Prostate gland (tissue), 2 donors: ENCODE measurements at regions not wholly inside any gene's neighbourhood (a gene's known extent, or its start where the extent isn't known, plus 50 kb on each side); places are given as distances from the start of the nearest gene placed in this dataset.

Experiments used
- DNase-seq: peaks from one replicate; pipeline ENCODE4 v3.0.0-alpha.2; 2019; ENCODE audit warnings: low spot score
- H3K27ac ChIP-seq, 2 donors: fragments of 200-600 bp; sonication (generic); 2 replicates each; pipeline ENCODE4 v1.5.1; 2017 to 2019
- H3K27me3 ChIP-seq: fragments of 200-600 bp; sonication (generic); replicated peaks from 2 replicates; pipeline ENCODE4 v1.5.1; 2019; ENCODE audit not compliant: insufficient read depth
- H3K36me3 ChIP-seq, 2 donors: fragments of 200-600 bp; sonication (generic); 1 replicate in 1 of 2; 2 replicates in 1 of 2; pipeline versions ENCODE4 v1.5.1 to v1.8.1; 2017 to 2019
- H3K4me1 ChIP-seq: fragments of 200-600 bp; sonication (generic); replicated peaks from 2 replicates; pipeline ENCODE4 v1.5.1; 2019
- H3K4me3 ChIP-seq, 2 donors: fragments of 200-600 bp; sonication (generic); 2 replicates each; pipeline ENCODE4 v1.5.1; 2017 to 2019
- H3K9me3 ChIP-seq: fragments of 200-600 bp; sonication (generic); 2 replicates; pipeline ENCODE4 v1.5.1; 2017
- CTCF ChIP-seq, 4 experiments: fragments of 200-600 bp in 2 of 4; fragments of 450-650 bp in 2 of 4; sonication (generic) in 2 of 4; IDR thresholded peaks; 1 replicate in 3 of 4; 2 replicates in 1 of 4; pipeline ENCODE4 v1.5.1; 2016 to 2019; ENCODE audit warnings: antibody characterized with exemption in 4 of 4, mild to moderate bottlenecking in 2 of 4, moderate library complexity in 2 of 4
- POLR2A ChIP-seq: fragments of 450-650 bp; IDR thresholded peaks from one replicate; pipeline ENCODE4 v1.6.1; 2016; ENCODE audit warnings: antibody characterized with exemption, mild to moderate bottlenecking
- POLR2AphosphoS5 ChIP-seq: sonication (generic); formaldehyde crosslinking; IDR thresholded peaks from one replicate; pipeline ENCODE4 v1.6.1; 2017; ENCODE audit warnings: antibody characterized with exemption
- WGBS: methylation state at CpG from one replicate; pipeline ENCODE4 v1.1.5; 2018; 5-methylcytosine and 5-hydroxymethylcytosine counted together
- intact Hi-C: fragments of 100-400 bp; cut with DNase I; formaldehyde crosslinking; loops from one replicate; pipeline ENCODE4 v1.14.2; 2022

GRCh38 chr1:218171302-218171893, 113.7 kb upstream of the RRP15 start:
- no peak for DNase-seq

GRCh38 chr1:218182455-218182854, 102.6 kb upstream of the RRP15 start:
- TF ChIP-seq POLR2A (no peak), POLR2AphosphoS5 (no peak), CTCF (IDR thresholded peaks at IDR 0.05) (no peak)
- Histone ChIP-seq H3K4me3 (no peak overlapping the region), H3K27ac (no peak overlapping the region), H3K9me3 (no peaks in the 10 kb centered on the region), H3K27me3 (no peaks in the 10 kb centered on the region), H3K4me1 (no peaks in the 10 kb centered on the region), H3K36me3 (no peaks in the 10 kb centered on the region)
- WGBS = 74% methylated on average over 2 of the region's 2 CpGs
- no peak for DNase-seq
- intact Hi-C loops = no loop called here

More at GRCh38 chr1:218171302-218171893, 113.7 kb upstream of the RRP15 start:
- Histone ChIP-seq H3K27ac (no peak overlapping the region), H3K4me1 (no peaks in the 10 kb centered on the region), H3K36me3 (no peaks in the 10 kb centered on the region), H3K9me3 (no peaks in the 10 kb centered on the region), H3K27me3 (no peaks in the 10 kb centered on the region), H3K4me3 (no peak overlapping the region)
- intact Hi-C loops = no loop called here
- WGBS = 1% methylated on average over 4 of the region's 4 CpGs
- TF ChIP-seq POLR2A (no peak), POLR2AphosphoS5 (no peak), CTCF (IDR thresholded peaks at IDR 0.05) (peak; percentile 45 to 67 (median 63))

- intact Hi-C loops = no loop called here
- WGBS = 28% methylated on average over 3 of the region's 3 CpGs
- Histone ChIP-seq H3K9me3 (no peaks in the 10 kb centered on the region), H3K4me1 (no peaks in the 10 kb centered on the region), H3K27ac (no peak overlapping the region), H3K27me3 (no peaks in the 10 kb centered on the region), H3K36me3 (no peaks in the 10 kb centered on the region), H3K4me3 (no peak overlapping the region)
- no peak for DNase-seq
- TF ChIP-seq POLR2AphosphoS5 (no peak), POLR2A (no peak), CTCF (IDR thresholded peaks at IDR 0.05) (no peak)
Observed at GRCh38 chr1:218200979-218201378, 84.1 kb upstream of the RRP15 start.

- Histone ChIP-seq H3K36me3 (no peaks in the 10 kb centered on the region), H3K27ac (no peak overlapping the region), H3K9me3 (no peaks in the 10 kb centered on the region), H3K4me1 (no peaks in the 10 kb centered on the region), H3K27me3 (no peaks in the 10 kb centered on the region), H3K4me3 (no peak overlapping the region)
- intact Hi-C loops = no loop called here
- 66% methylated on average over 1 of the region's 1 CpG for WGBS
- TF ChIP-seq CTCF (IDR thresholded peaks at IDR 0.05) = no peak
- no peak for TF ChIP-seq POLR2A
- TF ChIP-seq POLR2AphosphoS5 = no peak
- no peak for DNase-seq
Observed at GRCh38 chr1:218201601-218202000, 83.5 kb upstream of the RRP15 start.

- Histone ChIP-seq H3K9me3 (no peaks in the 10 kb centered on the region), H3K4me1 (no peaks in the 10 kb centered on the region), H3K4me3 (no peak overlapping the region), H3K27me3 (no peaks in the 10 kb centered on the region), H3K27ac (no peak overlapping the region), H3K36me3 (no peaks in the 10 kb centered on the region)
- DNase-seq = no peak
- intact Hi-C loops = no loop called here
- TF ChIP-seq POLR2A = no peak
- no peak for TF ChIP-seq POLR2AphosphoS5
- TF ChIP-seq CTCF (IDR thresholded peaks at IDR 0.05) = no peak
Observed at GRCh38 chr1:218205721-218206120, 79.4 kb upstream of the RRP15 start.
